22Rv1 (cell line): ENCODE measurements at regions not wholly inside any gene's neighbourhood (a gene's known extent, or its start where the extent isn't known, plus 50 kb on each side); places are given as distances from the start of the nearest gene placed in this dataset.
"Not testable (repeated sequence)": the region's sequence is repeated elsewhere in the genome, so short reads cannot be mapped to it uniquely, and the experiment has no call there.

ENCODE experiments used
- H3K27ac ChIP-seq: fragments of 450-650 bp; 2 replicates; pipeline ENCODE4 v1.5.1; 2017
- ZFX ChIP-seq: fragments of 450-650 bp; IDR thresholded peaks from 2 replicates; pipeline ENCODE4 v1.6.1; 2017; ENCODE audit warnings: antibody characterized with exemption, borderline replicate concordance
- TF ChIP-seq, protein P1 (sequence below): fragments of 450-650 bp; IDR thresholded peaks from 2 replicates; pipeline ENCODE4 v1.5.1; 2017; ENCODE audit warnings: mild to moderate bottlenecking

DNA sequence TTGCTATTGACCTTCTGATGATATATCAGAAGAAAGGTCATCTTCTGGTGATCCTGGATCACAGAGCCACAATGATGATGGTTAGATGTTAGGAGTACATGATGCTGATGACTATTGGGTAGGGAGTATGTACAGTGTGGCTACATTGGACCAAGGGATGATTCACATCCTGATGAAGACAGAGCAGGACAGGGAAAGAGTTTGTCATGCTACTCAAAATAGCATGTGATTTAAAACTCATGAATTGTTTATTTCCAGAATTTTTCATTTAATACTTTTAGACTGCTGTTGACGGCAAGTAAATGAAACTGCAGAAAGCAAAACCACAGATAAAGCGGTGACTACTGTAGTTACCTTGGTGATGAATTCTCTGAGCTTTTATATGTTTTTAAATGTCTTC, 397.3 kb downstream of the PPP1R3A start:
- TF ChIP-seq ZFX, result no peak
- TF ChIP-seq, protein P1, sequence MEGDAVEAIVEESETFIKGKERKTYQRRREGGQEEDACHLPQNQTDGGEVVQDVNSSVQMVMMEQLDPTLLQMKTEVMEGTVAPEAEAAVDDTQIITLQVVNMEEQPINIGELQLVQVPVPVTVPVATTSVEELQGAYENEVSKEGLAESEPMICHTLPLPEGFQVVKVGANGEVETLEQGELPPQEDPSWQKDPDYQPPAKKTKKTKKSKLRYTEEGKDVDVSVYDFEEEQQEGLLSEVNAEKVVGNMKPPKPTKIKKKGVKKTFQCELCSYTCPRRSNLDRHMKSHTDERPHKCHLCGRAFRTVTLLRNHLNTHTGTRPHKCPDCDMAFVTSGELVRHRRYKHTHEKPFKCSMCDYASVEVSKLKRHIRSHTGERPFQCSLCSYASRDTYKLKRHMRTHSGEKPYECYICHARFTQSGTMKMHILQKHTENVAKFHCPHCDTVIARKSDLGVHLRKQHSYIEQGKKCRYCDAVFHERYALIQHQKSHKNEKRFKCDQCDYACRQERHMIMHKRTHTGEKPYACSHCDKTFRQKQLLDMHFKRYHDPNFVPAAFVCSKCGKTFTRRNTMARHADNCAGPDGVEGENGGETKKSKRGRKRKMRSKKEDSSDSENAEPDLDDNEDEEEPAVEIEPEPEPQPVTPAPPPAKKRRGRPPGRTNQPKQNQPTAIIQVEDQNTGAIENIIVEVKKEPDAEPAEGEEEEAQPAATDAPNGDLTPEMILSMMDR, result no peak
- H3K27ac ChIP-seq, result no peak overlapping the region

- TF ChIP-seq, protein P1, result no peak
- no peak for TF ChIP-seq ZFX
- no peak overlapping the region for H3K27ac ChIP-seq
Observed at GRCh38 chr7:113519472-113519871, 399.3 kb downstream of the PPP1R3A start.

DNA sequence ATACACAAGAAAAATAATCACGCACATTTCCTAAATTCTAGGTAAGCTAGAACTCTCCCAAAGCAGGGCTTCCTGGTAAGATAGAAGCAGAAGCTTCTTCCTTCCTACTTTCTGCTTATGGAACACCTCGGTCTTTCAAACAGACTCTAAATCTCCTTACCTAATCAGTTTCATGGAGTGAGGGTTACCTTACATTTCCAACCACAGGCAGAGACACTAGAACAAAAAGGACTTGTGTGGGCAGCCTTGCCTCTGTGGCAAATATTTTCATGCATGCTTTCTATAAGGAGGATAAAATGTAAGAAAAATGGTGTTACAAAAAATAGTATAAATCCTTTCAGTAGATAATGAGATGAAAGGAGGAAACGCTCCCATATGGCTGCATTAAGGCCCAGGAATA, 386.3 kb upstream of the SMIM30 start:
- no peak for TF ChIP-seq ZFX
- TF ChIP-seq, protein P1, result no peak

DNA sequence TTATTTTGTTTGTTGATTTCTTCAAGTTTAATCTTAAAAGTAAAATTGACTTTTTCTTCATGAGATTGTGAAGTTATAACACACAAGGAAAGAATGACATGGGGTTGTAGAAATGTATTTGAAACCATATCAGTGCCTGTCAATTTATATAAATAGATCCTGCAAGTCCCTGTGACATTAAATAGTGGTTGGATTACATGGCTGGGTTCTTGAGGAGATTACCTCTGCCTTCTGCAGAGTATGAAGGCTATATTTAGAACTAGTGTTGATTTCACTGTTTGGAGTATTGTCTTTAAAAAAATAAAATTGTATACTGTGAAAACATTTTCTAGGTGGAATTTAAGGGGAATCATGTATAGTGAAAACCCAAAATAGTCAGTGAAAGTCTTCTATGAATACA, 385.8 kb upstream of the SMIM30 start:
- no peak overlapping the region for H3K27ac ChIP-seq
- TF ChIP-seq ZFX, result no peak
- TF ChIP-seq, protein P1, result no peak

More for the DNA sequence above, 386.3 kb upstream of the SMIM30 start:
- H3K27ac ChIP-seq, result no peak overlapping the region

GRCh38 chr7:113496586-113496985, 378.2 kb upstream of the SMIM30 start:
- H3K27ac ChIP-seq, result not testable (repeated sequence)

- not testable (repeated sequence) for H3K27ac ChIP-seq
Observed at GRCh38 chr7:113494797-113495566, 376.6 kb upstream of the SMIM30 start.

DNA sequence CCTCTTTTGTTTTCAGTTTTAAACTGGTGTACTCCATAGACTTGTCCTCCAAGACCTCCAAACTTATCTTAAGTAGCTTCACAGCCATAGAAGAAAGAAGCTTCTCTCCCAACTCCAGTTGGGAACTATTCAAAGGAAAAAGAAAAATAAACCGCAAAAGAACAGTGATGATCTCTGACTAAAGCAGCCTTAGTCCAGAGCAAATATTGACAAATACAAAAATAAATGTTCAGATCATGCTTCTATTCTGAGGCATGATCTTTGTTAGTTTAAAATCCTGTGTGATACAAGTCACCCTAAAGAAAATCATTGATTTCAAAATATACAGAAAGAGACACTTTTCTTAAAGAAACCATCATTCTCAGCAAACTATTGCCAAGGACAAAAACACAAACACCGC, 373.0 kb upstream of the SMIM30 start:
- no peak for TF ChIP-seq ZFX
- TF ChIP-seq, protein P1, result no peak

GRCh38 chr7:113487925-113488731, 369.8 kb upstream of the SMIM30 start:
- no peak overlapping the region for H3K27ac ChIP-seq
- no peak for TF ChIP-seq ZFX
- TF ChIP-seq, protein P1, result no peak

More for the DNA sequence above, 373.0 kb upstream of the SMIM30 start:
- H3K27ac ChIP-seq, result peak overlapping the region; percentile 68
